GM21526 (cell line): ENCODE measurements at regions not wholly inside any gene's neighbourhood (a gene's known extent, or its start where the extent isn't known, plus 50 kb on each side); places are given as distances from the start of the nearest gene placed in this dataset.

Experiments used
- ATAC-seq: cut with Tn5 transposase; IDR thresholded peaks from one replicate; pipeline ENCODE4 v1.9.1; 2021; ENCODE audit warnings: moderate library complexity; ENCODE audit not compliant: unreplicated experiment, low FRiP score

GRCh38 chr21:35100349-35100811, 51.3 kb upstream of the RUNX1 start:
- ATAC-seq: no peak

GRCh38 chr21:35099310-35099709, 50.2 kb upstream of the RUNX1 start:
- no peak for ATAC-seq
